ENCODE measurements at regions not wholly inside any gene's neighbourhood (a gene's known extent, or its start where the extent isn't known, plus 50 kb on each side); places are given as distances from the start of the nearest gene placed in this dataset.

GRCh38 chr12:42976620-42977019 lies 387.1 kb upstream of the PRICKLE1 start:
- no peak for TF ChIP-seq CTCF (conservative IDR thresholded peaks at IDR 0.05; ENCODE audit: low read length)
- no peak overlapping the region for H3K4me3 ChIP-seq (ENCODE audit: low read length)
- no peak for DNase-seq (ENCODE audit: low read depth)

- no peak for TF ChIP-seq CTCF (conservative IDR thresholded peaks at IDR 0.05; ENCODE audit: low read length)
- no peak overlapping the region for H3K4me3 ChIP-seq (ENCODE audit: low read length)
- DNase-seq (ENCODE audit: low read depth) = no peak
Observed at GRCh38 chr12:42976122-42976521, 386.6 kb upstream of the PRICKLE1 start.

- no peak for DNase-seq (ENCODE audit: low read depth)
- TF ChIP-seq CTCF (conservative IDR thresholded peaks at IDR 0.05; ENCODE audit: low read length) = no peak
- H3K4me3 ChIP-seq (ENCODE audit: low read length) = no peak overlapping the region
Observed at GRCh38 chr12:42969355-42969754, 379.8 kb upstream of the PRICKLE1 start.

GRCh38 chr12:42968426-42968825 lies 378.9 kb upstream of the PRICKLE1 start:
- DNase-seq (ENCODE audit: low read depth) = no peak
- H3K4me3 ChIP-seq (ENCODE audit: low read length) = no peak overlapping the region

GRCh38 chr12:42967850-42968249 lies 378.3 kb upstream of the PRICKLE1 start:
- no peak overlapping the region for H3K4me3 ChIP-seq (ENCODE audit: low read length)
- no peak for TF ChIP-seq CTCF (conservative IDR thresholded peaks at IDR 0.05; ENCODE audit: low read length)
- no peak for DNase-seq (ENCODE audit: low read depth)

More at GRCh38 chr12:42968426-42968825, 378.9 kb upstream of the PRICKLE1 start:
- no peak for TF ChIP-seq CTCF (conservative IDR thresholded peaks at IDR 0.05; ENCODE audit: low read length)

- no peak for DNase-seq (ENCODE audit: low read depth)
- H3K4me3 ChIP-seq (ENCODE audit: low read length) = no peak overlapping the region
- no peak for TF ChIP-seq CTCF (conservative IDR thresholded peaks at IDR 0.05; ENCODE audit: low read length)
Observed at GRCh38 chr12:42963988-42964387, 374.4 kb upstream of the PRICKLE1 start.

- no peak for TF ChIP-seq CTCF (conservative IDR thresholded peaks at IDR 0.05; ENCODE audit: low read length)
- no peak for DNase-seq (ENCODE audit: low read depth)
- H3K4me3 ChIP-seq (ENCODE audit: low read length) = no peak overlapping the region
Observed at GRCh38 chr12:42962384-42962783, 372.8 kb upstream of the PRICKLE1 start.

Data from AG10803 (cell line).